GM12878 (cell line): ENCODE measurements at regions not wholly inside any gene's neighbourhood (a gene's known extent, or its start where the extent isn't known, plus 50 kb on each side); places are given as distances from the start of the nearest gene placed in this dataset.

Experiments used
- ATAC-seq: fragments of 200-7000 bp; cut with Tn5 transposase; 3 replicates; pipeline ENCODE4 v1.9.1; 2020; ENCODE audit warnings: mild to moderate bottlenecking, moderate library complexity
- BruUV-seq: library from RNA; stranded (reverse); fragments of 400-500 nt; replicated peaks from 2 replicates; lab custom pipeline; 2021; lab: Mats Ljungman, UMichigan
- CTCF ChIA-PET: fragments of 300-600 bp; sonication (Branson Sonifier 250); formaldehyde crosslinking; extraction: SDS; loops from one replicate; lab custom pipeline; 2021; ENCODE audit warnings: inconsistent platforms; lab: Yijun Ruan, JAX
- POLR2A ChIA-PET: fragments of 350-600 bp; formaldehyde crosslinking; extraction: SDS; loops from one replicate; lab custom pipeline; 2021; ENCODE audit warnings: inconsistent platforms; lab: Charles Lee
- RAD21 ChIA-PET: fragments of 300-600 bp; sonication (Branson Sonifier 250); formaldehyde crosslinking; loops from one replicate; lab custom pipeline; 2023; ENCODE audit warnings: antibody characterized with exemption; ENCODE audit not compliant: unreplicated experiment; lab: Charles Lee
- SMC1A ChIA-PET: fragments of 300-600 bp; sonication (Branson Sonifier 250); formaldehyde crosslinking; loops from one replicate; lab custom pipeline; 2023; ENCODE audit not compliant: unreplicated experiment, uncharacterized antibody; lab: Charles Lee
- DNase-seq: peaks from one replicate; pipeline ENCODE4 v3.0.0-alpha.2; 2011; ENCODE audit warnings: low read depth, low spot score
- FAIRE-seq: peaks from 3 replicates; lab custom pipeline; 2011; peaks lifted over from hg19 to GRCh38; lab: Jason Lieb, UNC
- H2AFZ ChIP-seq: 2 replicates; pipeline ENCODE4 v1.6.0; 2011; ENCODE audit warnings: low read depth, low read length, control low read depth; ENCODE audit not compliant: control insufficient read depth
- H3K27ac ChIP-seq: 2 replicates; pipeline ENCODE4 v1.5.1; 2011; ENCODE audit warnings: control low read depth; ENCODE audit not compliant: control insufficient read depth, insufficient read depth
- H3K27me3 ChIP-seq, 2 experiments: replicated peaks in 1 of 2; 2 replicates each; pipeline versions ENCODE4 v1.6.0 to v1.6.1; 2011; ENCODE audit warnings: low read length in 1 of 2; ENCODE audit not compliant: control insufficient read depth in 2 of 2, insufficient read depth in 2 of 2
- H3K36me3 ChIP-seq, 2 experiments: 2 replicates each; pipeline ENCODE4 v1.5.1; 2011; ENCODE audit warnings: low read length in 1 of 2; ENCODE audit not compliant: control insufficient read depth in 2 of 2, insufficient read depth in 2 of 2
- H3K4me1 ChIP-seq: 2 replicates; pipeline ENCODE4 v1.6.1; 2011; ENCODE audit warnings: mild to moderate bottlenecking, low read length, moderate library complexity, mixed read lengths; ENCODE audit not compliant: control insufficient read depth, insufficient read depth
- H3K4me2 ChIP-seq: 2 replicates; pipeline ENCODE4 v1.6.0; 2011; ENCODE audit warnings: control low read depth; ENCODE audit not compliant: control insufficient read depth, insufficient read depth
- H3K4me3 ChIP-seq: fragments of 200-600 bp; sonication (generic); 2 replicates; pipeline ENCODE4 v1.5.1; 2016
- H3K79me2 ChIP-seq: 2 replicates; pipeline ENCODE4 v1.6.0; 2011; ENCODE audit warnings: low read length; ENCODE audit not compliant: control insufficient read depth, insufficient read depth
- H3K9ac ChIP-seq: 2 replicates; pipeline ENCODE4 v1.8.0; 2011; ENCODE audit warnings: low read length, control low read depth, mixed read lengths; ENCODE audit not compliant: control insufficient read depth, insufficient read depth
- H3K9me3 ChIP-seq: replicated peaks from 3 replicates; pipeline ENCODE4 v1.5.1; 2011; ENCODE audit warnings: mild to moderate bottlenecking, low read length; ENCODE audit not compliant: control insufficient read depth, insufficient read depth
- H4K20me1 ChIP-seq: 2 replicates; pipeline ENCODE4 v1.6.0; 2011; ENCODE audit not compliant: control insufficient read depth, insufficient read depth
- CBX5 ChIP-seq: sonication (generic); IDR thresholded peaks from 2 replicates; pipeline ENCODE4 v1.6.1; 2016; ENCODE audit warnings: low read depth, moderate library complexity, mild to moderate bottlenecking, inconsistent platforms
- CEBPB ChIP-seq, 2 experiments: fragments of 150-350 bp in 1 of 2; IDR thresholded peaks; 2 replicates each; pipeline ENCODE4 v1.6.1; 2012 to 2014; ENCODE audit warnings: low read depth in 2 of 2, low read length in 2 of 2, borderline replicate concordance in 1 of 2, inconsistent platforms in 1 of 2
- CHD1 ChIP-seq: IDR thresholded peaks from 2 replicates; pipeline ENCODE4 v1.6.1; 2012; ENCODE audit warnings: low read depth, low read length, improper control_type of control experiment
- HCFC1 ChIP-seq: fragments of 150-350 bp; IDR thresholded peaks from 2 replicates; pipeline ENCODE4 v1.6.1; 2014; ENCODE audit warnings: low read length
- HDAC6 ChIP-seq: fragments of 200-600 bp; sonication (generic); IDR thresholded peaks from one replicate; pipeline ENCODE4 v1.8.0; 2017; ENCODE audit warnings: antibody characterized with exemption; ENCODE audit not compliant: unreplicated experiment
- SMAD1 ChIP-seq: fragments of 450-650 bp; IDR thresholded peaks from 2 replicates; pipeline ENCODE4 v1.6.1; 2018; ENCODE audit warnings: mild to moderate bottlenecking, low read depth; ENCODE audit not compliant: partially characterized antibody
- SMAD5 ChIP-seq: IDR thresholded peaks from 2 replicates; pipeline ENCODE4 v1.6.1; 2016; ENCODE audit warnings: antibody characterized with exemption, low read depth
- STAT3 ChIP-seq: IDR thresholded peaks from 2 replicates; pipeline ENCODE4 v1.6.1; 2011; ENCODE audit warnings: low read depth, low read length, improper control_type of control experiment
- WRNIP1 ChIP-seq: IDR thresholded peaks from 2 replicates; pipeline ENCODE4 v1.6.1; 2011; ENCODE audit warnings: low read depth, low read length, improper control_type of control experiment, borderline replicate concordance
- ZNF622 ChIP-seq: fragments of 450-650 bp; IDR thresholded peaks from 2 replicates; pipeline ENCODE4 v1.6.1; 2017; ENCODE audit warnings: mild to moderate bottlenecking, inconsistent platforms
- WGBS: methylation state at CpG from one replicate; pipeline ENCODE4 v1.1.6; 2016; ENCODE audit warnings: low lambda C conversion rate; ENCODE audit not compliant: insufficient replicate concordance, insufficient coverage; ENCODE audit errors: missing lambda C conversion rate; 5-methylcytosine and 5-hydroxymethylcytosine counted together
- in situ Hi-C: fragments of 300-500 bp; cut with MboI; formaldehyde crosslinking; loops from 9 replicates; pipeline ENCODE4 v1.14.3; 2018; ENCODE audit warnings: mixed read lengths
- intact Hi-C: fragments of 100-400 bp; cut with micrococcal nuclease; formaldehyde crosslinking; loops from one replicate; pipeline ENCODE4 v1.14.2; 2022; ENCODE audit not compliant: unreplicated experiment
- TF ChIP-seq, protein P1 (sequence below): fragments of 450-650 bp; IDR thresholded peaks from 2 replicates; pipeline ENCODE4 v1.6.1; 2016; ENCODE audit warnings: mild to moderate bottlenecking, moderate library complexity, borderline replicate concordance

DNA sequence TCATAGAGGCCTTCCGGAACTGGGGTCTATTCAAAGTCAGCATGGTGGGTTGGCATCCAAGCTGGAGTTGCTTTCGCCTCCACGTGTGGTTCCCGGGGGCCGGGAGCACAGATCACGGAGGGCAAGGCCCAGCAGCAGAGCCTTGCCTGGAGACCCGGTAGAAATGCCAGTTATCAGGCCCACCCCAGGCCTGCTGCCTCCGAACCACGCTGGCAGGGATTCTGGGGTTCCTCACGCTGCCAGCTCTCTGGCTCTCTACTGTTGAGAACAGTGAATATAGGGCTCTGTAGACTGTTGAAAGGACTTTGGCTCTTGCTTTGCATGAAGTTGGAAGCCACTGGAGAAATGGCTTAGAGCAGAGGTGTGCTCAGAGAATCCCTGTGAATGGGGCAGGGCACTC, 127.5 kb downstream of the RIPK4 start:
- no peak overlapping the region for H3K9ac ChIP-seq
- POLR2A ChIA-PET = no interaction called here
- SMC1A ChIA-PET = interaction anchor here (0.8 kb wide), 1 partner anchor 27 kb away, joined by 3 read pairs; no protein-coding TSS in a partner anchor

DNA sequence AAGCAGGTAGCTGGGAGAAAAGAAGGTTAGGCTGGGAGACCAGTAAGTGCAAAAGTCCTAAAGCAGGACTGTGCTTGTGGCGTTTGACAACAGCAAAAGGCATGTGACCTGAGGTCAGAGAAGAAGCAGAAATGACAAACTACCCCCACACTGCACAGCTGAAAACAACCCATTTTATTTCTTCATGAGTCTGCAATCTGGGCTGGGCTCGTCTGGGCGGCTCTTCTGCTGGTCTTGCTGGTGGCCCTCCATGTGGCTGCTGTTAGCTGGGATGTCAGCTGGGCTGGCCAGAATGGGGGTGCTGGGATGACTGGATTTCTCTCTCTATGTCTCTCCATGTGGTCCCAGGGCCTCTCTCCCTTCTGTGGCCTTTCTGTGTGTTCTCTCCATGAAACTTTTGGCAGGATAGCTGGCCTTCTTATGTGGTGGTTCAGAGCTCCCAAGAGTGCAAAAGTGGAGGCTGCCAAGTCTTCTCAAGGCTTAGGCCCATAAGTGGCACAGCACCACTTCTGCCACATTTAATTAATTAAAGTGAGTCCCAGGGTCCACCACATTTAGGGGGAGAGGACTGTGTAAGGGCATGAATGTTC, 128.6 kb downstream of the RIPK4 start:
- no peak for FAIRE-seq
- Histone ChIP-seq H3K4me3 (no peak overlapping the region), H3K9me3 (no peaks in the 10 kb centered on the region; the same call in 2 of the 3 replicates), H3K79me2 (no peaks in the 10 kb centered on the region), H3K36me3 (no peaks in the 10 kb centered on the region), H3K27ac (no peak overlapping the region), H3K27me3 (no peaks in the 10 kb centered on the region), H3K4me2 (no peak overlapping the region), H4K20me1 (no peaks in the 10 kb centered on the region), H2AFZ (no peak overlapping the region), H3K9ac (no peak overlapping the region), H3K4me1 (no peaks in the 10 kb centered on the region)
- BruUV-seq = no TSS peak
- ATAC-seq = no peak
- SMC1A ChIA-PET = interaction anchor here (0.8 kb wide), 2 partner anchors 10 to 26 kb away, joined by 3 to 6 read pairs; no protein-coding TSS in a partner anchor
- in situ Hi-C loops = no loop called here
- DNase-seq = no peak
- 13% methylated on average over 3 of the region's 3 CpGs for WGBS
- CTCF ChIA-PET = no interaction called here
- POLR2A ChIA-PET = no interaction called here
- intact Hi-C loops = no loop called here
- RAD21 ChIA-PET = no interaction called here
- TF ChIP-seq SMAD5 = no peak
- no peak for TF ChIP-seq WRNIP1
- no peak for TF ChIP-seq CBX5
- no peak for TF ChIP-seq CEBPB (IDR thresholded peaks at IDR 0.05; ENCODE audit: borderline replicate concordance in 1 of 2, low read depth in 2 of 2, low read length in 2 of 2)
- TF ChIP-seq SMAD1 = no peak
- no peak for TF ChIP-seq CHD1
- TF ChIP-seq, protein P1, sequence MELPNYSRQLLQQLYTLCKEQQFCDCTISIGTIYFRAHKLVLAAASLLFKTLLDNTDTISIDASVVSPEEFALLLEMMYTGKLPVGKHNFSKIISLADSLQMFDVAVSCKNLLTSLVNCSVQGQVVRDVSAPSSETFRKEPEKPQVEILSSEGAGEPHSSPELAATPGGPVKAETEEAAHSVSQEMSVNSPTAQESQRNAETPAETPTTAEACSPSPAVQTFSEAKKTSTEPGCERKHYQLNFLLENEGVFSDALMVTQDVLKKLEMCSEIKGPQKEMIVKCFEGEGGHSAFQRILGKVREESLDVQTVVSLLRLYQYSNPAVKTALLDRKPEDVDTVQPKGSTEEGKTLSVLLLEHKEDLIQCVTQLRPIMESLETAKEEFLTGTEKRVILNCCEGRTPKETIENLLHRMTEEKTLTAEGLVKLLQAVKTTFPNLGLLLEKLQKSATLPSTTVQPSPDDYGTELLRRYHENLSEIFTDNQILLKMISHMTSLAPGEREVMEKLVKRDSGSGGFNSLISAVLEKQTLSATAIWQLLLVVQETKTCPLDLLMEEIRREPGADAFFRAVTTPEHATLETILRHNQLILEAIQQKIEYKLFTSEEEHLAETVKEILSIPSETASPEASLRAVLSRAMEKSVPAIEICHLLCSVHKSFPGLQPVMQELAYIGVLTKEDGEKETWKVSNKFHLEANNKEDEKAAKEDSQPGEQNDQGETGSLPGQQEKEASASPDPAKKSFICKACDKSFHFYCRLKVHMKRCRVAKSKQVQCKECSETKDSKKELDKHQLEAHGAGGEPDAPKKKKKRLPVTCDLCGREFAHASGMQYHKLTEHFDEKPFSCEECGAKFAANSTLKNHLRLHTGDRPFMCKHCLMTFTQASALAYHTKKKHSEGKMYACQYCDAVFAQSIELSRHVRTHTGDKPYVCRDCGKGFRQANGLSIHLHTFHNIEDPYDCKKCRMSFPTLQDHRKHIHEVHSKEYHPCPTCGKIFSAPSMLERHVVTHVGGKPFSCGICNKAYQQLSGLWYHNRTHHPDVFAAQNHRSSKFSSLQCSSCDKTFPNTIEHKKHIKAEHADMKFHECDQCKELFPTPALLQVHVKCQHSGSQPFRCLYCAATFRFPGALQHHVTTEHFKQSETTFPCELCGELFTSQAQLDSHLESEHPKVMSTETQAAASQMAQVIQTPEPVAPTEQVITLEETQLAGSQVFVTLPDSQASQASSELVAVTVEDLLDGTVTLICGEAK = no peak
- TF ChIP-seq STAT3 = no peak
- TF ChIP-seq HDAC6 = no peak

More for the DNA sequence above, 127.5 kb downstream of the RIPK4 start:
- no peaks in the 10 kb centered on the region; the same call in 2 of the 3 replicates for H3K9me3 ChIP-seq
- WGBS = 39% methylated on average over 10 of the region's 10 CpGs
- no peaks in the 10 kb centered on the region for H3K27me3 ChIP-seq
- H3K4me1 ChIP-seq = no peaks in the 10 kb centered on the region
- ChIA-PET RAD21 (no interaction called here), CTCF (interaction anchor here (1.1 kb wide), 1 partner anchor 11 kb away, joined by 3 read pairs; no protein-coding TSS in a partner anchor)
- DNase-seq (no peak), ATAC-seq (no peak), FAIRE-seq (no peak)
- intact Hi-C loops = no loop called here
- no peaks in the 10 kb centered on the region for H4K20me1 ChIP-seq
- BruUV-seq = no TSS peak
- H3K4me2 ChIP-seq = no peak overlapping the region
- no peak overlapping the region for H2AFZ ChIP-seq
- no peaks in the 10 kb centered on the region for H3K36me3 ChIP-seq
- H3K4me3 ChIP-seq = no peak overlapping the region
- TF ChIP-seq HCFC1 (no peak), ZNF622 (no peak)
- H3K27ac ChIP-seq = no peak overlapping the region
- H3K79me2 ChIP-seq = no peaks in the 10 kb centered on the region
- in situ Hi-C loops = no loop called here
